ENCODE measurements at regions not wholly inside any gene's neighbourhood (a gene's known extent, or its start where the extent isn't known, plus 50 kb on each side); places are given as distances from the start of the nearest gene placed in this dataset.

GRCh38 chr2:12923907-12924610, 207.3 kb downstream of the TRIB2 start:
- TF ChIP-seq, protein P1, sequence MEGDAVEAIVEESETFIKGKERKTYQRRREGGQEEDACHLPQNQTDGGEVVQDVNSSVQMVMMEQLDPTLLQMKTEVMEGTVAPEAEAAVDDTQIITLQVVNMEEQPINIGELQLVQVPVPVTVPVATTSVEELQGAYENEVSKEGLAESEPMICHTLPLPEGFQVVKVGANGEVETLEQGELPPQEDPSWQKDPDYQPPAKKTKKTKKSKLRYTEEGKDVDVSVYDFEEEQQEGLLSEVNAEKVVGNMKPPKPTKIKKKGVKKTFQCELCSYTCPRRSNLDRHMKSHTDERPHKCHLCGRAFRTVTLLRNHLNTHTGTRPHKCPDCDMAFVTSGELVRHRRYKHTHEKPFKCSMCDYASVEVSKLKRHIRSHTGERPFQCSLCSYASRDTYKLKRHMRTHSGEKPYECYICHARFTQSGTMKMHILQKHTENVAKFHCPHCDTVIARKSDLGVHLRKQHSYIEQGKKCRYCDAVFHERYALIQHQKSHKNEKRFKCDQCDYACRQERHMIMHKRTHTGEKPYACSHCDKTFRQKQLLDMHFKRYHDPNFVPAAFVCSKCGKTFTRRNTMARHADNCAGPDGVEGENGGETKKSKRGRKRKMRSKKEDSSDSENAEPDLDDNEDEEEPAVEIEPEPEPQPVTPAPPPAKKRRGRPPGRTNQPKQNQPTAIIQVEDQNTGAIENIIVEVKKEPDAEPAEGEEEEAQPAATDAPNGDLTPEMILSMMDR (IDR thresholded peaks at IDR 0.05; ENCODE audit: low read depth, low read length), result no peak
- no peak for TF ChIP-seq EZH2phosphoT487 (IDR thresholded peaks at IDR 0.05; ENCODE audit: low read depth)

All from OCI-LY3 (cell line).